ENCODE measurements at regions not wholly inside any gene's neighbourhood (a gene's known extent, or its start where the extent isn't known, plus 50 kb on each side); places are given as distances from the start of the nearest gene placed in this dataset.

DNA sequence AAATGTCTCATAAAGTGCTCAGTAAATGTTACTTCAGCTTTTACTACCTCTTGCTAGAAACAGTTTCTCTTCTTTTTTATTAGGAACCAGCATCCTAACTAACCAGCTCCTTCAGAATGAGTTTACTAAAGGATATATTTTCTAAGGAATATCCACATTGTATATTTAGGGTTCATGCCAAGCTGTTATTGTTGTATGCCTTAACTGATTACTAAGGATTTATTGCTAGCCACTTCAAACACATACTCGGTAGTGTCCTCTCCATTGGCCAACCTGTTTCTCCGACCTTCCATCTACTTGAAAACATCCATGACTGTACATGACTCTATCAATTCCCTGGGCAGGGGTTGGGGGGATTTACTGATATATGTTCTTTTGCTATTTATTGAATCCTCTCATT is 906.3 kb upstream of the SORCS1 start:
- TF ChIP-seq, protein P1, sequence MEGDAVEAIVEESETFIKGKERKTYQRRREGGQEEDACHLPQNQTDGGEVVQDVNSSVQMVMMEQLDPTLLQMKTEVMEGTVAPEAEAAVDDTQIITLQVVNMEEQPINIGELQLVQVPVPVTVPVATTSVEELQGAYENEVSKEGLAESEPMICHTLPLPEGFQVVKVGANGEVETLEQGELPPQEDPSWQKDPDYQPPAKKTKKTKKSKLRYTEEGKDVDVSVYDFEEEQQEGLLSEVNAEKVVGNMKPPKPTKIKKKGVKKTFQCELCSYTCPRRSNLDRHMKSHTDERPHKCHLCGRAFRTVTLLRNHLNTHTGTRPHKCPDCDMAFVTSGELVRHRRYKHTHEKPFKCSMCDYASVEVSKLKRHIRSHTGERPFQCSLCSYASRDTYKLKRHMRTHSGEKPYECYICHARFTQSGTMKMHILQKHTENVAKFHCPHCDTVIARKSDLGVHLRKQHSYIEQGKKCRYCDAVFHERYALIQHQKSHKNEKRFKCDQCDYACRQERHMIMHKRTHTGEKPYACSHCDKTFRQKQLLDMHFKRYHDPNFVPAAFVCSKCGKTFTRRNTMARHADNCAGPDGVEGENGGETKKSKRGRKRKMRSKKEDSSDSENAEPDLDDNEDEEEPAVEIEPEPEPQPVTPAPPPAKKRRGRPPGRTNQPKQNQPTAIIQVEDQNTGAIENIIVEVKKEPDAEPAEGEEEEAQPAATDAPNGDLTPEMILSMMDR (IDR thresholded peaks at IDR 0.05; ENCODE audit: insufficient read depth, low read depth, low read length): no peak
- no peak for DNase-seq (ENCODE audit: low read depth)
- no peak overlapping the region for H3K4me3 ChIP-seq (ENCODE audit: low read depth, low read length)

DNA sequence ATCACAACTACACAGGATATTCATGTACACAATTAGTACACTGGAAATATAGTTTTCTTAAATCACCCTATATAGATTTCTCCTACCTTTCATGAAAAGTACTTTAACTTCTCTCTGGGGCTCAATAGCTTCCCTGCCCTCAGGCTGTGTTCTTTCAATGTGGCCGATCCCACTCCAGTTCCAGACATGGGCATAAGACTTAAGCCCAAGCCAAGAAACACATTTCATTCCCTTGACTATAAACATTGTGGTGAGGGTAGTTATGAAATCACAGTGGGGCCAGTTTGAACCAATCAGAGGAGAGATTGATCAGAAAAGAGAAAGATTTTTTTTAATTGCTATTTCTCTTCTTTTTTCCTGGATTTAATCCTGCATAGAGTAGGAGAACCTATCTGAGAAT is 904.6 kb upstream of the SORCS1 start:
- TF ChIP-seq, protein P1 (IDR thresholded peaks at IDR 0.05; ENCODE audit: insufficient read depth, low read depth, low read length): no peak
- no peak overlapping the region for H3K4me3 ChIP-seq (ENCODE audit: low read depth, low read length)
- DNase-seq (ENCODE audit: low read depth): no peak

DNA sequence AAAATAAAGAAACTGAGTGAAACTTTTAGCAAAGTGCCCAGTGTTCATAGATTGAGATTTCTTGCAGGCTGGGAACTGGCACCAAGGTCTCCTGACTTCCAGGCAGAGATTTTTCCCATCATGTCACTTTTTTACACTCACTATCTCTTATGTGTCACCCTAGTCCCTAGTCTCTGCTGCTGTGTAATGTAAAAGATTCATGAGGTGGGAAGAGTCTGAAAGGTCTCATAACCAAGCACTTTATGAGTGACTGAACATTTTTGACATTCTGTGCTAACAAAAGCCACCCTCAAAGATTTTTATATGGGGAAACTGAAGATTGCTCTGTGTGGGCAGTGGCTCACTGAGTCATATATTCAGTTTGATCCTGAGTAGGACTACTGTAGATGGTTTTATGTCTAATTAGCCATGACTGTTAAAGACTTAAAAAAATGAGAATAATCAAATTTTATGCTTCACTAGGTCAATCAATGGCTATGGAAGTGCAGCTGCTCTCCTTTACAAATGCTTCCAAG is 900.3 kb upstream of the SORCS1 start:
- no peak for DNase-seq (ENCODE audit: low read depth)
- TF ChIP-seq, protein P1 (IDR thresholded peaks at IDR 0.05; ENCODE audit: insufficient read depth, low read depth, low read length): no peak
- H3K4me3 ChIP-seq (ENCODE audit: low read depth, low read length): no peak overlapping the region

DNA sequence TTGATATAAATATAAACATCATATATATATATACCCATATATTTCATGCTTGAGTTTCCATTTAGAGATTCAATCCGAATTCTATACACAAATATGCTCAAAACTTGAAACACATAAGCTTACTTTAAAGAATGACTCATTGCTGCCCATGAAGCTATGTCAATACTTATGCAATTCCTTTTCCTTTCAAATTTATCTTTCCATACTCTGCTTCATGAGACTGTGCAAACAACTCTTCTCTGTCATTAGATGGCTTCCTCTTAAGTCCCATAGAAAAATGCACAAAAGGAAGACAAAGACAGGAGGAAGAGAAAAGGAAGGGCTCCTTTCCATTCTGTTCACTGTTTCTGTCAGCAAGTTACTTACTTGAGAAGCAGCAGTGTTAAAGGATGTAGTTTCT is 895.7 kb upstream of the SORCS1 start:
- TF ChIP-seq, protein P1 (IDR thresholded peaks at IDR 0.05; ENCODE audit: insufficient read depth, low read depth, low read length): no peak
- no peak for DNase-seq (ENCODE audit: low read depth)
- no peak overlapping the region for H3K4me3 ChIP-seq (ENCODE audit: low read depth, low read length)

DNA sequence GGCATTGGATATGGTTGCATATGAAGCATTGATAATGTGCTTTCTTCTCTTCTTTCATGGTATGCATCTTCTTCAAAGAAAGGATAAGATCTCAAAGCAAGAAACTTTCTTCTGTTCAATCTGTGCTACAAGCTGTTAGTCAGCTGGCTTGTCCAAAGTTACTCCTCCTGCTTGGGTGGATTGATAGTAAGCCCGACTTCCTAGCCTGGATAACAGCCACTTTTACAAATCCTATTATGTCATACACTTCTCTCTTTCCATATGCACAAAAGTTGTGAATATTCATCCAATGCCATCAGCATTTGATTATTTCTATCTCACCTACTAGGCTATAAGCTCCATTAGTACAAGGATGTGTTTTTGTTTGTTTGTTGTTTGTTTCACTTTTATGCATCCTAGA is 891.0 kb upstream of the SORCS1 start:
- no peak for DNase-seq (ENCODE audit: low read depth)
- TF ChIP-seq, protein P1 (IDR thresholded peaks at IDR 0.05; ENCODE audit: insufficient read depth, low read depth, low read length): no peak
- no peak overlapping the region for H3K4me3 ChIP-seq (ENCODE audit: low read depth, low read length)

DNA sequence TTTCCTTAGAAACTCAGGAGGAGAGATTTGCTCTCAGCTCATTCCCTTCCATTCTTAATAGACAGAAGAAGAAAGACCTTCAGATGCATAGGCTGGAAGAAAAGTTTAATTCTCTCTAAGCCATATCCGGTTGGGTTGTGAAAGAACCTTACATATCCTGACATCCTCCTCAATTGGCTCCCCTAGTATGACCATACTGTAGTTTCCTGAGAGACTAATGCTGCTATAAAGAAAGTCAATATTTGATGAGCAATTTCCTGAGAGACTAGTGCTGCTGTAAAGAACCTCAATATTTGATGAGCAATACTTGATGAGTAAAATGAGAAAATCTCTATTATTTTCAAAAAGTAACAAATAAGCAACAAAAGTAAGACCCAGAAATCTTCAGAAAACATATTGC is 888.5 kb upstream of the SORCS1 start:
- H3K4me3 ChIP-seq (ENCODE audit: low read depth, low read length): no peak overlapping the region
- TF ChIP-seq, protein P1 (IDR thresholded peaks at IDR 0.05; ENCODE audit: insufficient read depth, low read depth, low read length): no peak
- no peak for DNase-seq (ENCODE audit: low read depth)

DNA sequence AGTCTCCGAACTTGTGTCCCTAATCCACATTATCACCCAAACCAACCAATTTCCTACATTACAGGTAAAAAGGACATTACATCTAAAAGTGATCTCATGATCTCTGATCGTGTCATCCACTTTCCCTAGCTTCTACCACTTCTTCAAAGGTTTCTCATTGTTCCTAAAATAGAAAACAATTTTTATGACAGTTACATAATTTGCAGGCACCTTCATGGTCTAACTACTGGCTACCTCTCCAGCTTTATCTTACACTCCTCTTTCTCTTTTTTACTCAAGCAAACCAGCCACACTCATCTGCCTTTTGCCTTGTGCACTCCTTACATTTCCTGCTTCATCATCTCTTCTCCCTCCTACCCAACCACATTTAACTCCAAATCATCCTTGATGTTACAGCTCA is 886.7 kb upstream of the SORCS1 start:
- TF ChIP-seq, protein P1 (IDR thresholded peaks at IDR 0.05; ENCODE audit: insufficient read depth, low read depth, low read length): no peak
- no peak overlapping the region for H3K4me3 ChIP-seq (ENCODE audit: low read depth, low read length)
- no peak for DNase-seq (ENCODE audit: low read depth)

All from fibroblast of villous mesenchyme (primary cell).